Fibroblast of lung (primary cell): ENCODE measurements at regions not wholly inside any gene's neighbourhood (a gene's known extent, or its start where the extent isn't known, plus 50 kb on each side); places are given as distances from the start of the nearest gene placed in this dataset.

Experiments used
- DNase-seq, 2 donors: peaks; one replicate each; pipeline versions ENCODE4 v3.0.0 to v3.0.0-alpha.2; 2010; ENCODE audit warnings: low read depth in 2 of 2
- H2AFZ ChIP-seq: 2 replicates; pipeline ENCODE4 v1.5.1; 2012; ENCODE audit warnings: low read length, control low read depth, inconsistent platforms
- H3K27ac ChIP-seq: 2 replicates; pipeline ENCODE4 v1.5.1; 2011; ENCODE audit warnings: low read length, control low read depth; ENCODE audit not compliant: insufficient read depth
- H3K27me3 ChIP-seq: 2 replicates; pipeline ENCODE4 v1.5.1; 2011; ENCODE audit warnings: mild to moderate bottlenecking, low read length; ENCODE audit not compliant: control insufficient read depth, insufficient read depth
- H3K36me3 ChIP-seq: 2 replicates; pipeline ENCODE4 v1.5.1; 2011; ENCODE audit warnings: low read length; ENCODE audit not compliant: control insufficient read depth, insufficient read depth
- H3K4me1 ChIP-seq: 2 replicates; pipeline ENCODE4 v1.5.1; 2011; ENCODE audit warnings: low read length; ENCODE audit not compliant: control insufficient read depth, insufficient read depth; ENCODE audit errors: extremely low read depth
- H3K4me2 ChIP-seq: 2 replicates; pipeline ENCODE4 v1.5.1; 2011; ENCODE audit warnings: low read length, control low read depth; ENCODE audit not compliant: insufficient read depth; ENCODE audit errors: extremely low read depth
- H3K4me3 ChIP-seq, 4 experiments: fragments of 200-600 bp in 1 of 4; sonication (generic) in 1 of 4; replicated peaks in 1 of 4; 2 replicates each; pipeline ENCODE4 v1.5.1; 2011 to 2016; ENCODE audit warnings: low read length in 4 of 4, low read depth in 3 of 4, mild to moderate bottlenecking in 3 of 4, control low read depth in 2 of 4, inconsistent platforms in 1 of 4, mixed read lengths in 1 of 4; ENCODE audit not compliant: insufficient read depth in 1 of 4; ENCODE audit errors: control extremely low read depth in 1 of 4
- H3K79me2 ChIP-seq: 2 replicates; pipeline ENCODE4 v1.5.1; 2012; ENCODE audit warnings: mild to moderate bottlenecking, low read length, inconsistent platforms; ENCODE audit not compliant: control insufficient read depth, insufficient read depth
- H3K9ac ChIP-seq: 2 replicates; pipeline ENCODE4 v1.5.1; 2011; ENCODE audit warnings: mild to moderate bottlenecking, low read length, control low read depth; ENCODE audit not compliant: insufficient read depth
- H3K9me3 ChIP-seq: 2 replicates; pipeline ENCODE4 v1.5.1; 2012; ENCODE audit warnings: low read depth, low read length; ENCODE audit not compliant: control insufficient read depth, insufficient read depth
- H4K20me1 ChIP-seq: 2 replicates; pipeline ENCODE4 v1.5.1; 2011; ENCODE audit warnings: low read length; ENCODE audit not compliant: control insufficient read depth, insufficient read depth; ENCODE audit errors: extremely low read depth
- CTCF ChIP-seq, 2 donors: IDR thresholded peaks in 1 of 2; conservative IDR thresholded peaks in 1 of 2; 1 replicate in 1 of 2; 2 replicates in 1 of 2; pipeline ENCODE4 v1.5.1; 2011 to 2012; ENCODE audit warnings: low read length in 2 of 2, control low read depth in 1 of 2, inconsistent platforms in 1 of 2, low read depth in 1 of 2, mild to moderate bottlenecking in 1 of 2
- EZH2 ChIP-seq: IDR thresholded peaks from 2 replicates; pipeline ENCODE4 v1.5.1; 2012; ENCODE audit warnings: low read length, control low read depth, mild to moderate bottlenecking; ENCODE audit errors: missing control alignments

GRCh38 chr16:79707876-79708275, 107.3 kb upstream of the MAF start:
- TF ChIP-seq CTCF (conservative IDR thresholded peaks at IDR 0.05 in 1 of 2, IDR thresholded peaks at IDR 0.05 in 1 of 2; ENCODE audit: low read depth in 1 of 2, low read length in 2 of 2) (no peak), EZH2 (no peak)
- peak; percentile 11 to 73 for DNase-seq

GRCh38 chr16:79703066-79703465, 102.5 kb upstream of the MAF start:
- DNase-seq, result peak; percentile 19 to 54
- Histone ChIP-seq H3K4me3 (no peak overlapping the region), H3K27me3 (no peaks in the 10 kb centered on the region), H3K4me1 (peaks cover 6% of the 10 kb centered on the region), H4K20me1 (no peaks in the 10 kb centered on the region), H3K4me2 (peak overlapping the region; percentile 32), H3K36me3 (no peaks in the 10 kb centered on the region), H3K9ac (no peak overlapping the region), H3K9me3 (no peaks in the 10 kb centered on the region), H3K79me2 (no peaks in the 10 kb centered on the region), H3K27ac (peak overlapping the region; percentile 76), H2AFZ (peak overlapping the region; percentile 61)
- TF ChIP-seq EZH2 (no peak), CTCF (conservative IDR thresholded peaks at IDR 0.05 in 1 of 2, IDR thresholded peaks at IDR 0.05 in 1 of 2; ENCODE audit: low read depth in 1 of 2, low read length in 2 of 2) (no peak)

More at GRCh38 chr16:79707876-79708275, 107.3 kb upstream of the MAF start:
- Histone ChIP-seq H3K27me3 (no peaks in the 10 kb centered on the region), H3K27ac (peak overlapping the region; percentile 47), H3K9me3 (no peaks in the 10 kb centered on the region), H3K4me2 (peak overlapping the region; percentile 4), H4K20me1 (no peaks in the 10 kb centered on the region), H2AFZ (no peak overlapping the region), H3K36me3 (no peaks in the 10 kb centered on the region), H3K4me3 (no peak overlapping the region), H3K79me2 (no peaks in the 10 kb centered on the region), H3K9ac (no peak overlapping the region), H3K4me1 (peaks cover 6% of the 10 kb centered on the region)

- Histone ChIP-seq H3K27ac (peak overlapping the region; percentile 57), H3K9me3 (no peaks in the 10 kb centered on the region), H3K36me3 (no peaks in the 10 kb centered on the region), H3K79me2 (no peaks in the 10 kb centered on the region), H3K27me3 (no peaks in the 10 kb centered on the region), H2AFZ (no peak overlapping the region), H4K20me1 (no peaks in the 10 kb centered on the region), H3K4me1 (no peaks in the 10 kb centered on the region), H3K9ac (no peak overlapping the region), H3K4me3 (no peak overlapping the region), H3K4me2 (peak overlapping the region; percentile 72)
- no peak for TF ChIP-seq EZH2
- no peak for TF ChIP-seq CTCF (conservative IDR thresholded peaks at IDR 0.05 in 1 of 2, IDR thresholded peaks at IDR 0.05 in 1 of 2; ENCODE audit: low read depth in 1 of 2, low read length in 2 of 2)
- DNase-seq, result peak; percentile 63 to 98
Measured at GRCh38 chr16:79698341-79698753, 97.8 kb upstream of the MAF start.
